NB4 (cell line): ENCODE measurements at regions not wholly inside any gene's neighbourhood (a gene's known extent, or its start where the extent isn't known, plus 50 kb on each side); places are given as distances from the start of the nearest gene placed in this dataset.

ENCODE experiments used
- CTCF ChIP-seq: IDR thresholded peaks from one replicate; pipeline ENCODE4 v1.5.1; 2012; ENCODE audit warnings: low read depth, low read length
- MAX ChIP-seq: IDR thresholded peaks from 2 replicates; pipeline ENCODE4 v1.6.1; 2011; ENCODE audit warnings: low read depth, low read length
- MYC ChIP-seq: IDR thresholded peaks from 2 replicates; pipeline ENCODE4 v1.6.1; 2011; ENCODE audit warnings: low read depth, low read length
- POLR2A ChIP-seq: IDR thresholded peaks from 2 replicates; pipeline ENCODE4 v1.6.1; 2011; ENCODE audit warnings: mild to moderate bottlenecking; ENCODE audit not compliant: insufficient read length; ENCODE audit errors: extremely low read depth

DNA sequence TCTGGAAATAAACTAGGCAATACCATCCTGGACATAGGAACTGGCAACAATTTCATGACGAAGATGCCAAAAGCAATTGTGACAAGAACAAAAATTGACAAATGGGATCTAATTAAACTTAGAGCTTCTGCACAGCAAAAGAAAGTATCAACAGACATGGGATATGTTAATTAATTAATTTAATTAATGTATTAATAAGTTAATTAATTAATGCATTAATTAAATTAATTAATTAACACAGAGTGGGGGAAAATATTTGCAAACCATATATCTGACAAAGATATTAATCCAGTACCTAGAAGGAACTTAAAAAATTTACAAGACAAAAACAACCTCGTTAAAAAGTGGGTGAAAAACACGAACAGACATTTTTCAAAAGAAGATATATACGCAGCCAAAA lies 83.6 kb downstream of the GCC1 start:
- TF ChIP-seq CTCF (no peak), POLR2A (no peak), MAX (no peak), MYC (no peak)
